B cell (primary cell): ENCODE measurements at regions not wholly inside any gene's neighbourhood (a gene's known extent, or its start where the extent isn't known, plus 50 kb on each side); places are given as distances from the start of the nearest gene placed in this dataset.

Source experiments
- ATAC-seq: fragments of 200-7000 bp; cut with Tn5 transposase; one replicate; pipeline ENCODE4 v1.10.0; 2021; ENCODE audit warnings: low read depth, mild to moderate bottlenecking, moderate number of reproducible peaks, moderate library complexity
- CTCF ChIA-PET: fragments of 350-600 bp; sonication (Branson Sonifier 250); formaldehyde crosslinking; loops from one replicate; lab custom pipeline; 2021; ENCODE audit warnings: antibody characterized with exemption, inconsistent platforms; lab: Charles Lee
- POLR2A ChIA-PET: fragments of 350-600 bp; sonication (Branson Sonifier 250); formaldehyde crosslinking; loops from one replicate; lab custom pipeline; 2021; ENCODE audit warnings: antibody characterized with exemption; lab: Charles Lee
- DNase-seq: peaks from one replicate; pipeline ENCODE4 v3.0.0; 2013
- H2AFZ ChIP-seq: 2 replicates; pipeline ENCODE4 v1.6.1; 2012; ENCODE audit warnings: mild to moderate bottlenecking, low read depth, low read length; ENCODE audit not compliant: insufficient read depth, poor library complexity, severe bottlenecking
- H3K27ac ChIP-seq, 2 donors: 1 replicate in 1 of 2; 2 replicates in 1 of 2; pipeline ENCODE4 v1.5.1; 2012 to 2013; ENCODE audit warnings: low read length in 2 of 2, mild to moderate bottlenecking in 2 of 2, moderate library complexity in 1 of 2
- H3K27me3 ChIP-seq, 4 experiments: fragments of 200-600 bp in 1 of 4; sonication (generic) in 1 of 4; replicated peaks in 1 of 4; 1 replicate in 2 of 4; 2 replicates in 2 of 4; pipeline versions ENCODE4 v1.6.1 to v1.7.0; 2013 to 2016; ENCODE audit warnings: low read length in 3 of 4, mild to moderate bottlenecking in 2 of 4, mixed read lengths in 1 of 4, moderate library complexity in 1 of 4; ENCODE audit not compliant: insufficient read depth in 4 of 4, control insufficient read depth in 3 of 4; ENCODE audit errors: control extremely low read depth in 1 of 4
- H3K36me3 ChIP-seq, 2 experiments: replicated peaks in 1 of 2; 1 replicate in 1 of 2; 2 replicates in 1 of 2; pipeline versions ENCODE4 v1.6.1 to v1.7.1; 2013; ENCODE audit warnings: low read length in 1 of 2; ENCODE audit not compliant: insufficient read depth in 2 of 2, control insufficient read depth in 1 of 2; ENCODE audit errors: control extremely low read depth in 1 of 2, extremely low read depth in 1 of 2
- H3K4me1 ChIP-seq, 2 donors: fragments of 200-600 bp in 1 of 2; sonication (generic) in 1 of 2; 1 replicate in 1 of 2; 2 replicates in 1 of 2; pipeline versions ENCODE4 v1.5.1 to v1.6.1; 2013 to 2017; ENCODE audit warnings: low read length in 2 of 2; ENCODE audit not compliant: control insufficient read depth in 2 of 2, insufficient read depth in 2 of 2
- H3K4me2 ChIP-seq: replicated peaks from 2 replicates; pipeline ENCODE3; 2012; ENCODE audit warnings: mild to moderate bottlenecking, low read depth, low read length; ENCODE audit not compliant: poor library complexity, severe bottlenecking
- H3K4me3 ChIP-seq, 5 experiments: fragments of 200-600 bp in 1 of 5; sonication (generic) in 1 of 5; 1 replicate in 3 of 5; 2 replicates in 2 of 5; pipeline versions ENCODE4 v1.5.1 to v1.7.0; 2011 to 2016; ENCODE audit warnings: low read length in 4 of 5, mild to moderate bottlenecking in 4 of 5, low read depth in 2 of 5, control low read depth in 1 of 5, moderate library complexity in 1 of 5; ENCODE audit not compliant: insufficient read depth in 1 of 5; ENCODE audit errors: control extremely low read depth in 1 of 5, extremely low read depth in 1 of 5
- H3K79me2 ChIP-seq: fragments of 200-600 bp; sonication (generic); one replicate; pipeline ENCODE4 v1.6.0; 2016; ENCODE audit warnings: low read length; ENCODE audit not compliant: control insufficient read depth, insufficient read depth
- H3K9ac ChIP-seq: fragments of 200-600 bp; sonication (generic); 2 replicates; pipeline ENCODE4 v1.6.1; 2017; ENCODE audit warnings: mild to moderate bottlenecking, low read length, moderate library complexity
- H3K9me3 ChIP-seq, 3 donors: one replicate each; pipeline versions ENCODE4 v1.6.1 to v1.7.1; 2013; ENCODE audit warnings: low read length in 2 of 3; ENCODE audit not compliant: control insufficient read depth in 2 of 3, insufficient read depth in 1 of 3; ENCODE audit errors: control extremely low read depth in 1 of 3
- H4K20me1 ChIP-seq: 2 replicates; pipeline ENCODE4 v1.6.0; 2012; ENCODE audit warnings: mild to moderate bottlenecking, low read length; ENCODE audit not compliant: insufficient read depth, control insufficient read depth, poor library complexity, severe bottlenecking
- H3K27ac Mint-ChIP-seq: one replicate; pipeline ENCODE4 v1.8.0; 2021; ENCODE audit warnings: mixed read lengths
- H3K27me3 Mint-ChIP-seq: one replicate; pipeline ENCODE4 v1.8.0; 2021; ENCODE audit warnings: mixed read lengths
- H3K4me1 Mint-ChIP-seq: one replicate; pipeline ENCODE4 v1.8.0; 2021; ENCODE audit warnings: mixed read lengths
- H3K4me3 Mint-ChIP-seq: one replicate; pipeline ENCODE4 v1.8.0; 2021; ENCODE audit warnings: mixed read lengths
- H3K9me3 Mint-ChIP-seq: one replicate; pipeline ENCODE4 v1.8.0; 2022; ENCODE audit warnings: mixed read lengths; ENCODE audit not compliant: insufficient read depth
- EZH2 ChIP-seq: IDR thresholded peaks from 2 replicates; pipeline ENCODE4 v1.6.1; 2012; ENCODE audit warnings: borderline replicate concordance, low read depth, mild to moderate bottlenecking, moderate library complexity, low read length; ENCODE audit not compliant: insufficient read depth, poor library complexity, severe bottlenecking
- WGBS: methylation state at CpG from one replicate; pipeline ENCODE4 v1.1.5; 2013; ENCODE audit warnings: missing lambda C conversion rate; ENCODE audit not compliant: insufficient coverage; 5-methylcytosine and 5-hydroxymethylcytosine counted together
- intact Hi-C: fragments of 100-400 bp; cut with micrococcal nuclease; formaldehyde crosslinking; loops from one replicate; pipeline ENCODE4 v1.10.0; 2022
- TF ChIP-seq, protein P1 (sequence below): fragments of 200-600 bp; IDR thresholded peaks from one replicate; pipeline ENCODE4 v1.8.0; 2022; ENCODE audit warnings: antibody characterized with exemption, mild to moderate bottlenecking

DNA sequence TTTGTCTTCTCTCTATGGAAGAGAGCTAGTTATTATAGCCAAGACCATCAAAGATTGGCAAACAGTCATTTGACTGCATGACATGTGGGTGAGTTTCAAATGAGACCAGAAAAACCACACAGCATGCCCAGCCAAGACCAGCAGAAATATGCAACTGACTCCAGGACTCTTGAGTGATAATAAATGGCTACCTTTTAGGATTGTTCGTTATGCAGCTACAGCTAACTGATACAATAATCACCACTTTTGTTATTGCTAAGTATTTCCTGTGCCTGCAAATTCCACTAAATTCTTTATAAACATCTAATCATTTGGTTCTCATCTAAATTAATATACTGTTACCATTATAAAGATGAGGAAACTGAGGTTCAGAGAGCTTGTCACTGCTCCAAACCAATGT lies 528.4 kb upstream of the TBX3 start:
- H3K9ac ChIP-seq, result no peak overlapping the region
- no peaks in the 10 kb centered on the region for H3K27me3 ChIP-seq
- no peak overlapping the region for H2AFZ ChIP-seq
- H3K27ac ChIP-seq, result no peak overlapping the region
- H3K4me3 Mint-ChIP-seq, result no peak overlapping the region
- no peaks in the 10 kb centered on the region for H3K4me1 ChIP-seq
- no CpG with 5 or more reads among the region's 1 CpG for WGBS
- TF ChIP-seq, protein P1, sequence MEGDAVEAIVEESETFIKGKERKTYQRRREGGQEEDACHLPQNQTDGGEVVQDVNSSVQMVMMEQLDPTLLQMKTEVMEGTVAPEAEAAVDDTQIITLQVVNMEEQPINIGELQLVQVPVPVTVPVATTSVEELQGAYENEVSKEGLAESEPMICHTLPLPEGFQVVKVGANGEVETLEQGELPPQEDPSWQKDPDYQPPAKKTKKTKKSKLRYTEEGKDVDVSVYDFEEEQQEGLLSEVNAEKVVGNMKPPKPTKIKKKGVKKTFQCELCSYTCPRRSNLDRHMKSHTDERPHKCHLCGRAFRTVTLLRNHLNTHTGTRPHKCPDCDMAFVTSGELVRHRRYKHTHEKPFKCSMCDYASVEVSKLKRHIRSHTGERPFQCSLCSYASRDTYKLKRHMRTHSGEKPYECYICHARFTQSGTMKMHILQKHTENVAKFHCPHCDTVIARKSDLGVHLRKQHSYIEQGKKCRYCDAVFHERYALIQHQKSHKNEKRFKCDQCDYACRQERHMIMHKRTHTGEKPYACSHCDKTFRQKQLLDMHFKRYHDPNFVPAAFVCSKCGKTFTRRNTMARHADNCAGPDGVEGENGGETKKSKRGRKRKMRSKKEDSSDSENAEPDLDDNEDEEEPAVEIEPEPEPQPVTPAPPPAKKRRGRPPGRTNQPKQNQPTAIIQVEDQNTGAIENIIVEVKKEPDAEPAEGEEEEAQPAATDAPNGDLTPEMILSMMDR, result no peak
- TF ChIP-seq EZH2, result no peak
- ChIA-PET POLR2A (no interaction called here), CTCF (no interaction called here)
- H3K4me2 ChIP-seq, result no peak overlapping the region
- no peak overlapping the region for H3K27ac Mint-ChIP-seq
- H3K79me2 ChIP-seq, result no peaks in the 10 kb centered on the region
- no peaks in the 10 kb centered on the region for H3K4me1 Mint-ChIP-seq
- intact Hi-C loops, result no loop called here
- no peaks in the 10 kb centered on the region for H3K36me3 ChIP-seq
- no peak overlapping the region for H3K4me3 ChIP-seq
- no peak for DNase-seq
- H4K20me1 ChIP-seq, result no peaks in the 10 kb centered on the region
- H3K9me3 ChIP-seq, result peaks cover 0 to 6% (median 0%) of the 10 kb centered on the region in 3 donors
- H3K9me3 Mint-ChIP-seq, result no peaks in the 10 kb centered on the region
- H3K27me3 Mint-ChIP-seq, result no peaks in the 10 kb centered on the region
- ATAC-seq, result no peak

DNA sequence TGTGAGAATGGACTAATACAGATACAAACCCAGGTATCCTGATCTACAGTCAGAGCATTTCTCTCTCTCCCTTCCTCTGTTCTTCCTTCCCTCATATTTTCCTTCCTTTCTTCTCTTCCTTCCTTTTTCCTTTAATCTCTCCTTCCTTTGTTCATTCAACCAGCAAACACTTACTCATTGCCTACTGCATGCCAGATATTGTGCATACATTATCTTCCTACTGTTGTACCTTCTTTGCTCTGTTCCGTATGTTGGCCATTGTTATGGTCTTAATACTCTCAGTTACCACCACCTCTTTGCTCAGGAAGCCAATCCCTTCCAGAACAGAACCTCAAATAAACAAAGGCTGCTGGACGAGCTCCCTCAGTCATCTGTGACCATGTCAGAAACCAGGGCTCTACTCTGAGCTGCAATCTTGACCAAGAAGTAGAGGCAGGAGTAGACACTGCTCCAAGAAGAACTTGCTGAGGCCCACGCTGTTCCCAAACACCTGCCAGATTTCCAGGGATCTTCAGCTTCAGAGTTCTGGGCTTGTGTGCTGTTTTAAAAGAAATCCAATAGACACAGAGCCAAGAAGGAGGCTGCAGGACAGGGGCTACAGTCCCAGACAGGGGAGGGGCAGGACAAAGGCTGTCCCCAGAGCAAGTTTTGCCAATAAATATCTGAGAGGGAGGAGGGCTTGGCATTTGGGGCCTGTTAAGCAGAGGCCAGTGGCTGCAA lies 526.7 kb upstream of the TBX3 start:
- WGBS, result 76% methylated on average over 3 of the region's 3 CpGs
- ChIA-PET CTCF (no interaction called here), POLR2A (no interaction called here)
- Histone ChIP-seq H3K79me2 (no peaks in the 10 kb centered on the region), H3K4me1 (no peaks in the 10 kb centered on the region), H3K27ac (no peak overlapping the region), H3K4me2 (no peak overlapping the region), H3K27me3 (no peaks in the 10 kb centered on the region), H2AFZ (no peak overlapping the region), H4K20me1 (no peaks in the 10 kb centered on the region), H3K9ac (no peak overlapping the region), H3K4me3 (no peak overlapping the region), H3K9me3 (peaks cover 0 to 6% (median 0%) of the 10 kb centered on the region in 3 donors), H3K36me3 (no peaks in the 10 kb centered on the region)
- intact Hi-C loops, result no loop called here
- Mint-ChIP-seq H3K27me3 (no peaks in the 10 kb centered on the region), H3K9me3 (no peaks in the 10 kb centered on the region), H3K4me3 (no peak overlapping the region), H3K4me1 (no peaks in the 10 kb centered on the region), H3K27ac (no peak overlapping the region)
- TF ChIP-seq EZH2, result no peak
- TF ChIP-seq, protein P1, result no peak
- ATAC-seq, result no peak
- no peak for DNase-seq
